ENCODE measurements at regions not wholly inside any gene's neighbourhood (a gene's known extent, or its start where the extent isn't known, plus 50 kb on each side); places are given as distances from the start of the nearest gene placed in this dataset.
"Not testable (repeated sequence)": the region's sequence is repeated elsewhere in the genome, so short reads cannot be mapped to it uniquely, and the experiment has no call there.

GRCh38 chr10:29363930-29364329, 75.1 kb downstream of the LYZL1 start:
- not testable (repeated sequence) for H3K27ac ChIP-seq

GRCh38 chr10:29366206-29366605, 77.3 kb downstream of the LYZL1 start:
- not testable (repeated sequence) for H3K27ac ChIP-seq

GRCh38 chr10:29369419-29369818, 80.5 kb downstream of the LYZL1 start:
- H3K27ac ChIP-seq = no peak overlapping the region
- no peak for TF ChIP-seq CTCF (conservative IDR thresholded peaks at IDR 0.05)

- no peak for TF ChIP-seq CTCF (conservative IDR thresholded peaks at IDR 0.05)
- no peak overlapping the region for H3K27ac ChIP-seq
These were observed 81.5 kb downstream of the LYZL1 start for GRCh38 chr10:29370097-29371092.

- H3K27ac ChIP-seq = no peak overlapping the region
- TF ChIP-seq CTCF (conservative IDR thresholded peaks at IDR 0.05) = no peak
These were observed 84.0 kb downstream of the LYZL1 start for GRCh38 chr10:29372920-29373319.

- no peak for TF ChIP-seq CTCF (conservative IDR thresholded peaks at IDR 0.05)
- H3K27ac ChIP-seq = no peak overlapping the region
These were observed 85.3 kb downstream of the LYZL1 start for GRCh38 chr10:29374162-29374561.

GRCh38 chr10:29375888-29376287, 87.0 kb downstream of the LYZL1 start:
- H3K27ac ChIP-seq = no peak overlapping the region
- TF ChIP-seq CTCF (conservative IDR thresholded peaks at IDR 0.05) = no peak

- H3K27ac ChIP-seq = no peak overlapping the region
- TF ChIP-seq CTCF (conservative IDR thresholded peaks at IDR 0.05) = peak; percentile 88
These were observed 88.6 kb downstream of the LYZL1 start for GRCh38 chr10:29377333-29377961.
